NCI-H2171 (cell line): ENCODE measurements at regions not wholly inside any gene's neighbourhood (a gene's known extent, or its start where the extent isn't known, plus 50 kb on each side); places are given as distances from the start of the nearest gene placed in this dataset.
"Not testable (repeated sequence)": the region's sequence is repeated elsewhere in the genome, so short reads cannot be mapped to it uniquely, and the experiment has no call there.

Experiments
- DNase-seq: peaks from one replicate; lab custom pipeline; 2025; lab: John Stamatoyannopoulos, UW

DNA sequence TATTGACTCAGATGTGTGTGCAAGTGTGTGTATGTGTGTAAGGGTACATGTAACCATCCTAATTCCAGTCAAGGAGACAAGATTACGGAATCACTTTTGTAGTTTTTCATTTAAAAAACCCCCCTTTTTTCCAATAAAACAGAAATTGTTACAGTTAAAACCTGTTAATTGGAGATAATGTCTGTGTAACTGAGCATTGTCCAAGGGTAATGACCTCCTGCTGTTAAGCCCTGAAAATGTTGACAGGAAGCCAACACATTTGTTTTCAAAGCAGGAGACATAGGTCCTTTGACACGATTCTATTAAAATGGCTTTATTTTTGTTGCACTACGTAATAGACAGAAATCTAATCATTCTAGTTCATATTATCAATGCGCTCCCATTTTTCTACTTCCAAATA is 457.3 kb upstream of the ARRDC3 start:
- DNase-seq: no peak

- no peak for DNase-seq
Observed at GRCh38 chr5:91839721-91840120, 456.6 kb upstream of the ARRDC3 start.

GRCh38 chr5:91839233-91839632 is 456.1 kb upstream of the ARRDC3 start:
- no peak for DNase-seq

DNA sequence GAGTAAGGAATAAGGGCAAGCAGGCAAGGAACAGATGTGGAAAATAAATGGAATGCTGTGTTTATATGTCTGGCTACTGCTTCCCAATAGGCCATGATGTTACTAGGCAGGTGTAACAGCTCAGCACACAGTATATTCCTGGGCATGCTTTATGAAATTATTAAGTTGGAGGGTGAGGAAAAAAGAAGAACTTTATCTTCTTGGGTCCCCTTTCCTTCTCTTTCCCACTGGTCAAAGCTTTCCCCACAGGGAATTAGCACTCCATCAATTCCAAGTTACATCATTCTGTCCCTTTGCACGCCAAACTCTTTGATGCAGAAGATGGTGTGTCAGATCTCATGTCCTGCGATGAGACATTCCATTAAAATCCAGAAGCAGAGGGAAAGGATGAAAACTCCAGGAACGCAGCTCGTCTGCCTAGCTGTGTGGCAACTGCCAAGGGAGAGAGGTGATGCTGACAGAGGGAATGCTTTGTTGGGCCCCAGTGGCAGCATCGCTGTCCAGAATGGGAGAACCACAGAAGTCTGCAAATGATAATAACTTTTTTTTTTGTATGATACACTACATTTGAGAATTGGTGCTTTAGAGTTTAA is 447.3 kb upstream of the ARRDC3 start:
- DNase-seq: no peak

- no peak for DNase-seq
Observed at GRCh38 chr5:91825618-91826017, 442.5 kb upstream of the ARRDC3 start.

- no peak for DNase-seq
Observed at GRCh38 chr5:91824406-91824805, 441.3 kb upstream of the ARRDC3 start.

GRCh38 chr5:91820874-91821273 is 437.8 kb upstream of the ARRDC3 start:
- DNase-seq: no peak

DNA sequence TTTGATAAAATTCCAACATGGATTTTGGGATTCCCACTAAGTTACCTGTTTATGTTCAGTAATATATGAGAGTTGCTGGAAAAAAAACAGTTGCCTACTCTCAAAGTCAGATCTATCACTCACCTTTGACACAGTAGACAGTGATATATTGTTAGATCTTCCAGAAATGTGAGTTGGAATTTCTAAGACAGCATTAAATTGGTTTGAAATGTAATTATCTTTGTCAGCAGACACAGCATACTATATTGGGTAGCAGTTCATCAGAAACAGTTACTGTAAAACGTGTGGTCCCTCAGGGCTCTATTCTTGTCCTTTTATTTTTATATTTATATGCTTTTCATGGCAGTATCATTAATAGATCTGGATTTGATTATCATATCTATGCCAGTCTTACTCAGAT is 433.6 kb upstream of the ARRDC3 start:
- DNase-seq: no peak

GRCh38 chr5:91797576-91797975 is 414.5 kb upstream of the ARRDC3 start:
- no peak for DNase-seq

- DNase-seq: no peak
Observed at GRCh38 chr5:91794856-91795548, 411.9 kb upstream of the ARRDC3 start.

DNA sequence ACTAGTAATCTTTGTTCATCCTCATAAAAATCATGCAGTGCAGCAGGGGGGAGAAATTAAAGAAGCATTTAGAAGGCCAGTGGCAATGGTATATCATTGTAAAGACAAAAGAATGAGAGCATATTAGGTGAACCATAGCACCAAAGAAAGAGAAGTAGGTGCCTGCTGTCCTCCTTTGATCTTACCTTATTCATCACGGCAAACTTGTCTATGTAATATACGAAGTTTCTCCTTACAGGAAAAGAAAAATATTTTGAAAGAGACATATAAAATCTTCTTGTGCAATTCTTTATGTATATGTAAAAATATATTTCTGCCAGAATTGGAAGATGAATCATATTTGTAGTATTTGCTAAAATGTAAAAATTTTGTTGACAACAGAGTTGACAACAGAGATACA is 411.3 kb upstream of the ARRDC3 start:
- no peak for DNase-seq

- no peak for DNase-seq
Observed at GRCh38 chr5:91787718-91788117, 404.6 kb upstream of the ARRDC3 start.

DNA sequence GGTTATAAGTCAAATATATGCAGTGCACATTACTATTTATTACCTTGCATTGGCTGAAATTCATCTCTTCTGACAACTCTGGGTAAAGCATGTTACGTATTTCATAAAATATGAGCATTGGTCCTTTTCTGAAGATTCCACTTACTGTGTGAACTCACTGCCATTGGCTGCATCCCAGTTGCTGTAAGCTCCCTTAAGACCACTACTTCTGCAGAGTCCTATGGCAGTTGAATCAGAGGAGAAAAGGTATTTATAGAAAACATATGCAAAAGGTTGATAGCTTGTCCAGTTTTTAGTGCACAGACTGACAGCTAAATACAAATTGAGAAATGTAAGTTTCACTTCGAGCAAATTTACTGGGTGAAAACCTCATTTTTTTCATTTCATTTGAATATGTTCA is 394.6 kb upstream of the ARRDC3 start:
- DNase-seq: no peak

DNA sequence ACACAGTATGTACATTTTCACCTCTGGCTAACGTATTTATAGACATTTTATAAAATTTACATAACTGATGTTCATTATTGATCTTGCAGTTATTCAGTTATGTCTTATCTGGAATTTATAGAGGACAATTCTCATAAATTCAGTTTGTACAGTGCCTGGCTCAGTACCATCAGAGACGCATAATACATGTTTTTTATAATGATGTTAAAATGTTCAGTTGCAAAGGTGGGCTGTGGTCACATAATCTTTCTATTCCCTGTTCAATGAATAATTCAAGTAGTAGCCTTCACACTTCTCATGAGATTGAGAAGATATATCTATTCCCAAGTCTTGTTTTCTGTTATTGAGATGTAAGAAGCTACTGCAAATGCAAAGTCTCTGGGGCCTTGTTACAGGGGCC is 393.1 kb upstream of the ARRDC3 start:
- no peak for DNase-seq

DNA sequence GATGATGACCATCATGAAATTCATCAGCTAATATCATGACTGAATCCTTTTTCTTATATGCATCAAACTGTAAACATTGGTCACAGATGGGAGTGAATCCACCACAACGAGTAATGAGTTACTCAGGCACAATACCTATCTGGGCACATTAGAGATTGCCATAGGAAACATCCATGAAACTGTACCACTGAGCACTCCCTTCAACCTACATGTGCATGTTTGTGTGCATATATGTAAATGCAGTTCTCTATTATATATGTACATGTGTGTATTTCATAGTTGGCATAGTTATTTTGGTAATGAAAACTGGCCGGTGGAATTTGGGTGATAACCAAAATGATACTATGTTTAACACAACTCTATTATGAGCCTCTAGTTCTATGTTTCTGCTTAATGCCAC is 387.3 kb upstream of the ARRDC3 start:
- DNase-seq: no peak

DNA sequence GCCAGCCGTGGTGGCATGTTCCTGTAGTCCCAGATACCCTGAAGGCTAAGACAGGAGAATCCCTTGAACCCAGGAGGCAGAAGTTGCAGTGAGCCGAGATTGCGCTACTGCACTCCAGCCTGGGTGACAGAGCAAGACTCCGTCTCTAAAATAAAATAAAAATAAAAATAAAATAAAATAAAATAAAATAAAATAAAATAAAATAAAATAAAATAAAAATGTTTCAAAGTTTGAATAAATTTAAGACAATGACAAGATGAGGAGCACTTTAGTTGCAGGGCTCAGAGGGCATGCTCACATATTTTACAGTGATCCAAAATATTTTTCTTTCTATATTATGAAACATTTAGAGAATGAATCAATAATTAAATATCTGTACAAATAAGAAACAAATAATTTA is 374.3 kb upstream of the ARRDC3 start:
- not testable (repeated sequence) for DNase-seq

DNA sequence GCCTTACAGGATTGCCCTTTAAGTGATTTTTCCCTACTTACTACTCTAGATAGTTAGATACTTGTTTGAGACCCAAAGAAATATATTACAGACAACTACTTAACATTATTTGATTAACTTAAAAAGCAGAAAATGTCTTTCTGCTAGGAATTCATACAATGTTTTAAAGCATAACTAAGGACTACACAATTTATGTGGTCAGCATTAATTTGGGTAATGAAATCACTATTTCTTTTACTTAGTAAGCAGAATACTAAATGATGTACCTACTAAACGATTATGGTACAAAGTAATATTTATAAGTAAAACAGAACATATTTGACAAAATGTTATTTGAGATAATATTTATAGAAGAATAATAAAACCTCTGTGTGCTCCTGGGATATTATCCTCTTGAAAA is 371.9 kb upstream of the ARRDC3 start:
- DNase-seq: no peak

DNA sequence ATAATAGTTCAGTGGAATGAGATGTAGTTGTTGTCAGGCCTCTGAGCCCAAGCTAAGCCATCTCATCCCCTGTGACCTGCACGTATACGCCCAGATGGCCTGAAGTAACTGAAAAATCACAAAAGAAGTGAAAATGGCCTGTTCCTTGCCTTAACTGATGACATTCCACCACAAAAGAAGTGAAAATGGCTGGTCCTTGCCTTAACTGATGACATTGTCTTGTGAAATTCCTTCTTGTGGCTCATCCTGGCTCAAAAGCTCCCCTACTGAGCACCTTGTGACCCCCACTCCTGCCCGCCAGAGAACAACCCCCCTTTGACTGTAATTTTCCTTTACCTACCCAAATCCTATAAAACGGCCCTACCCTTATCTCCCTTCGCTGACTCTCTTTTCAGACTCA is 361.4 kb upstream of the ARRDC3 start:
- DNase-seq: not testable (repeated sequence)

GRCh38 chr5:91742550-91742949 is 359.4 kb upstream of the ARRDC3 start:
- no peak for DNase-seq

- DNase-seq: no peak
Observed at GRCh38 chr5:91741764-91742505, 358.8 kb upstream of the ARRDC3 start.

- no peak for DNase-seq
Observed at GRCh38 chr5:91730026-91730425, 346.9 kb upstream of the ARRDC3 start.

DNA sequence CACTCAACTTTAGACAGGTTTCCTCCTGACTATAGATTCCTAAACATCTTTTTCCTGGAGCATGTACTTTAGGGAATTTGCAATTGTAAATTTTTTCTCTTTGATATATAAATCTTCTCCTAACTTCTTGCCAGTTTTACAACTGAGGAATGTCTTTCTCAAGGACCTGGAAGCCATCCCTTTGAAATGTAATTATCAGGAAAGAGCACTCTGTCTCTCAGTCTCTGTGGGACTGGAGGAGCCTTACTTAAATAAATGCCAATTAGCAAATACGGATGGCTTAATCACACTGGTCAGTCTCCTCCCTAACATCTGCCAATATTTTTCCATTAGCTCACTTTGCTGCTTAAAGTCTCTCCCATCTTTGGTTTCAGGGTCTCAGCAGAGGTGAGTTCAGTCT is 344.3 kb upstream of the ARRDC3 start:
- no peak for DNase-seq

DNA sequence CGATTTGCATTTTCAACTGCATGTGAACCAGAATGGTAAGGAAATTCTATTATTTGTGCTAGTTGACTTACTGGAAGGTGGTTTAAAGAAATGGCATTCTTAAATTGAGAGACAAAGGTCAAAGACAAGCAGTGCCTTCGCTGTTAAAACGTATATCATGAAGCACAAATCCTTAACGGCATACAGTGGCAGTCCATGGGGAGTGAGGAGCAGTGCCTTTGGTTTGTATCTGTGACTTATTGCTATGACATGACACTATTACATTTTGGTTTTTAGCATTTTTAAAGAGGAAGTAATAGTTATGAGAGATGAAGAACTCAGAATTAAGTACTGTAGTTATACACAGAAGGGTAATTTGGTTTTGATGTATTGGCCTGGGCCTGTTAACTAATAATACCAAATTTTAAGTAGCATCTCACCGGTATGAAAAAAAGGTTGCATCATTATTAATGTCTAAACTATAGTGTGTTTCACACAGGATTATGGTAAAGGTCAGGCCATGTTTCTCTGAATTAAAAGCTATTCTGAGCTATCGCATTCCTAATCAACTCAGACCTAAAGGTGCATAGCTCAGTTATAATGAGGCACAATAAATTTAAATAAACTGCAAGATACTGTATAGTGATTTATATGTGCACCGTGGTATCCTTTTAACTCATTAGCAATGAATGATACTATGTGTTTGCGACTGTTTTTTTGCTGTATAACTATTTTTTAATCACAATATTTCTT is 339.8 kb upstream of the ARRDC3 start:
- DNase-seq: no peak
